Prostate gland (tissue), 2 donors: ENCODE measurements at regions not wholly inside any gene's neighbourhood (a gene's known extent, or its start where the extent isn't known, plus 50 kb on each side); places are given as distances from the start of the nearest gene placed in this dataset.

Source experiments
- CTCF ChIP-seq, 4 experiments: fragments of 200-600 bp in 2 of 4; fragments of 450-650 bp in 2 of 4; sonication (generic) in 2 of 4; IDR thresholded peaks; 1 replicate in 3 of 4; 2 replicates in 1 of 4; pipeline ENCODE4 v1.5.1; 2016 to 2019; ENCODE audit warnings: antibody characterized with exemption in 4 of 4, mild to moderate bottlenecking in 2 of 4, moderate library complexity in 2 of 4
- POLR2A ChIP-seq: fragments of 450-650 bp; IDR thresholded peaks from one replicate; pipeline ENCODE4 v1.6.1; 2016; ENCODE audit warnings: antibody characterized with exemption, mild to moderate bottlenecking
- POLR2AphosphoS5 ChIP-seq: sonication (generic); formaldehyde crosslinking; IDR thresholded peaks from one replicate; pipeline ENCODE4 v1.6.1; 2017; ENCODE audit warnings: antibody characterized with exemption

- TF ChIP-seq CTCF (IDR thresholded peaks at IDR 0.05) (peak in 2 of 4 experiments; percentile 36 to 48), POLR2AphosphoS5 (no peak), POLR2A (no peak)
Measured at GRCh38 chr20:6265204-6265904, 142.5 kb upstream of the FERMT1 start.
